ENCODE measurements at regions not wholly inside any gene's neighbourhood (a gene's known extent, or its start where the extent isn't known, plus 50 kb on each side); places are given as distances from the start of the nearest gene placed in this dataset.

DNA sequence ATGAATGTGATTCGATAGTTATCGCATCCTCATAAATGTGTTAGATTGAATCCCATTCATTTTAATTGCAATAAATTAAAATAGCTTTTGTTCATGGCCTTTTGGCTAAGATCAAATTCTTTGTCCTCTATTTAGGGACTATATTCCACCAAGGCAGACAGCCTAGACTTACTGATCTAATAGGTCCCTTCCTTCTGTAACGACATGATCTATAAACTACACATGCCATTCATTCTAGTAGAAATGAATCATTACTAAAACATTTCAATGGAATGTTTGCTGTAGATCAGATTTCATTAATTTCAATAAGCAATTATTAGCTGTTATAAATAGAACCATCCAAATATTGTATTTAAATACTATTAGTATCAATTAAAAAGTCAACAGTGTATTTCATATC is 526.6 kb upstream of the KLHL1 start:
- H3K36me3 ChIP-seq = no peaks in the 10 kb centered on the region
- TF ChIP-seq EP300 (IDR thresholded peaks at IDR 0.05) (no peak), POLR2A (IDR thresholded peaks at IDR 0.05) (no peak)
- TF ChIP-seq, protein P1, sequence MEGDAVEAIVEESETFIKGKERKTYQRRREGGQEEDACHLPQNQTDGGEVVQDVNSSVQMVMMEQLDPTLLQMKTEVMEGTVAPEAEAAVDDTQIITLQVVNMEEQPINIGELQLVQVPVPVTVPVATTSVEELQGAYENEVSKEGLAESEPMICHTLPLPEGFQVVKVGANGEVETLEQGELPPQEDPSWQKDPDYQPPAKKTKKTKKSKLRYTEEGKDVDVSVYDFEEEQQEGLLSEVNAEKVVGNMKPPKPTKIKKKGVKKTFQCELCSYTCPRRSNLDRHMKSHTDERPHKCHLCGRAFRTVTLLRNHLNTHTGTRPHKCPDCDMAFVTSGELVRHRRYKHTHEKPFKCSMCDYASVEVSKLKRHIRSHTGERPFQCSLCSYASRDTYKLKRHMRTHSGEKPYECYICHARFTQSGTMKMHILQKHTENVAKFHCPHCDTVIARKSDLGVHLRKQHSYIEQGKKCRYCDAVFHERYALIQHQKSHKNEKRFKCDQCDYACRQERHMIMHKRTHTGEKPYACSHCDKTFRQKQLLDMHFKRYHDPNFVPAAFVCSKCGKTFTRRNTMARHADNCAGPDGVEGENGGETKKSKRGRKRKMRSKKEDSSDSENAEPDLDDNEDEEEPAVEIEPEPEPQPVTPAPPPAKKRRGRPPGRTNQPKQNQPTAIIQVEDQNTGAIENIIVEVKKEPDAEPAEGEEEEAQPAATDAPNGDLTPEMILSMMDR (IDR thresholded peaks at IDR 0.05) = no peak
- H3K4me1 ChIP-seq = no peaks in the 10 kb centered on the region
- no peak overlapping the region for H3K4me3 ChIP-seq
- H3K27me3 ChIP-seq = peaks cover 0 to 3% of the 10 kb centered on the region in 2 donors
- no peaks in the 10 kb centered on the region for H3K9me3 ChIP-seq
- 70% methylated on average over 3 of the region's 3 CpGs for WGBS, 2 donors
- no peak overlapping the region for H3K27ac ChIP-seq
- no peak for DNase-seq (ENCODE audit: low spot score in 2 of 2)

DNA sequence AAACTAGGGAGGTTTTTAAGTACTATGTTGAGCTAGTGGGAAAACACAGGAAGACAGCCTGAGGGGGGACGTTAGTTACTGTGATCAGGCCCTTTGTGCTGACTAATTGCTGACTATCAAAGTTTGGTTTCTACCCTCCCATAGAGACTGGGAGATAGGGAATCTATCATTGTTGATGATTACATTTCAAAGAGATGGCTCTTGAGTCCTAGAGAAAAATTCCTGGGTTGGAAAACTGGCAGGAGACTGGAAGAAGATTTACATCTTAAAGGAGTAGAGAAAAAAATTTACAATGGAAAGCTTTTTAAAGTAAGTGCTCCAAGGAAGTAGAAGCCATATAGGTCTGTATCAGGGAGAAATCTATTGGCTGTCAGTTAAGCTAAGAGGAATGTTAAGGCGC is 522.0 kb upstream of the KLHL1 start:
- no peak for DNase-seq (ENCODE audit: low spot score in 2 of 2)
- H3K4me1 ChIP-seq = no peaks in the 10 kb centered on the region
- H3K9me3 ChIP-seq = no peaks in the 10 kb centered on the region
- 64 to 69% methylated on average over 2 of the region's 2 CpGs for WGBS, 2 donors
- no peak overlapping the region for H3K4me3 ChIP-seq
- no peak overlapping the region for H3K27ac ChIP-seq
- H3K36me3 ChIP-seq = no peaks in the 10 kb centered on the region
- peaks cover 0 to 3% of the 10 kb centered on the region in 2 donors for H3K27me3 ChIP-seq
- TF ChIP-seq POLR2A (IDR thresholded peaks at IDR 0.05) (no peak), EP300 (IDR thresholded peaks at IDR 0.05) (no peak)

DNA sequence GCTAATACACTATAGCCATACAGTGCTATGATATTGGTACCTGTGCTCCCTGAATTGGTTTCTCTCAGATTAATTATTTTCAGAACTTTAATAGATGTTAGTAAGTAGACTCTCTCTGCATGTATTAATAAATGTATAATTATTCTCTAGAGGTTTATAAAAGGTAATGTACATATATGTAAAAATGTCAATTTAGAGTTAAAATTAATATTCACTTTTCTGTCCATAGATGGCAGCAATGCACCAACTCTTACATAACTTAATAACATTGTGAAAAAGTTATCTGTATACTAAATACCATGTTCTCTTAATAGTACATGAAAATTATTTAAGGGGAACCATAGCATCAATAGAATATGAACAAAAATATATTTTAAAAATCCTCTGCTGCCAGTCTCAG is 515.0 kb upstream of the KLHL1 start:
- H3K4me3 ChIP-seq = no peak overlapping the region
- DNase-seq (ENCODE audit: low spot score in 2 of 2) = no peak
- no peaks in the 10 kb centered on the region for H3K9me3 ChIP-seq
- H3K27me3 ChIP-seq = no peaks in the 10 kb centered on the region
- TF ChIP-seq POLR2A (IDR thresholded peaks at IDR 0.05) = no peak
- TF ChIP-seq, protein P1 (IDR thresholded peaks at IDR 0.05) = peak; percentile 19 to 42 (median 26)
- peaks cover 0 to 4% (median 0%) of the 10 kb centered on the region in 4 donors for H3K4me1 ChIP-seq
- H3K36me3 ChIP-seq = no peaks in the 10 kb centered on the region
- no peak overlapping the region for H3K27ac ChIP-seq

DNA sequence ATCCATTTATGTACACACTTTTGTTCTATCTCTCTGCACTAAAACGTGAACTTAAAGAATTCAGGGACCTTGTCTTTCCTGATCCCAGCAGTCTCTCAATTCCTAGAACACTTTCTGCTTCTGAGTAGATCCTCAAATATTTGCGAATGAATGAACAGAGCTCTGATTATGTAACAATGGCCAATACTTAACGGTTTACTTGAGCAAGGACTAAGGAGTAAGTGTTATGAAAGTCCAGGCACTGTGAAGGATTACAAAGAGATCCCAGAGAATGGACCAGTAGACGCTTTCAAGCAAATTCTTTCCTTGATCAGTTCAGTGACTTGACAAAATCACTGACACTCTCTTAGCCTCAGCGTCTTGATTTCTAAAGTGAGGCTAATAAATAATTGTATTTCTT is 514.5 kb upstream of the KLHL1 start:
- TF ChIP-seq, protein P1 (IDR thresholded peaks at IDR 0.05) = no peak
- TF ChIP-seq EP300 (IDR thresholded peaks at IDR 0.05) (no peak), POLR2A (IDR thresholded peaks at IDR 0.05) (no peak)
- Histone ChIP-seq H3K36me3 (no peaks in the 10 kb centered on the region), H3K4me3 (no peak overlapping the region), H3K9me3 (no peaks in the 10 kb centered on the region), H3K4me1 (peaks cover 0 to 4% (median 0%) of the 10 kb centered on the region in 4 donors), H3K27me3 (no peaks in the 10 kb centered on the region), H3K27ac (no peak overlapping the region)
- WGBS, 2 donors = 28 to 31% methylated on average over 5 of the region's 5 CpGs
- DNase-seq (ENCODE audit: low spot score in 2 of 2) = no peak

DNA sequence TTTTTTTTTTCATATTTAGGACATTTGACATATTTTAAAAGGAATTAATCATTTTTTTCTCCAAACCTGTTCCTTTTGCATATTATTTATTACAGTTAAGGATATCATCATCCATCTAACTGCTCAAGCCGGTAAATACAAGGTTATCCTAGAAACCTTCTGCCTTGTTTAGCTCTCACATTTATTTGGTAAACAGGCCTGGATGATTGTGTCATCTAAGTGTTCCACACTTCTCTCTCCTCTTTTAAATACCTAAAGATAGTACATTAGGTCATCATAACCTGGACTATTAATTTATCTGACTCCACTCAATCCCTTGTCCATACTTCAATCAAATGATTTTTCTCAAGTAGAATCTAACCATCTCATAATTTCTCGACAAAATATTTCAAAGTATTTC is 511.7 kb upstream of the KLHL1 start:
- no peak for DNase-seq (ENCODE audit: low spot score in 2 of 2)
- no peaks in the 10 kb centered on the region for H3K27me3 ChIP-seq
- no peak for TF ChIP-seq POLR2A (IDR thresholded peaks at IDR 0.05)
- TF ChIP-seq, protein P1 (IDR thresholded peaks at IDR 0.05) = no peak
- no peak for TF ChIP-seq EP300 (IDR thresholded peaks at IDR 0.05)
- peaks cover 0 to 4% (median 0%) of the 10 kb centered on the region in 4 donors for H3K4me1 ChIP-seq
- no peak overlapping the region for H3K4me3 ChIP-seq
- H3K36me3 ChIP-seq = no peaks in the 10 kb centered on the region
- no peaks in the 10 kb centered on the region for H3K9me3 ChIP-seq
- H3K27ac ChIP-seq = no peak overlapping the region
- WGBS, 2 donors = 89 to 90% methylated on average over 2 of the region's 2 CpGs

DNA sequence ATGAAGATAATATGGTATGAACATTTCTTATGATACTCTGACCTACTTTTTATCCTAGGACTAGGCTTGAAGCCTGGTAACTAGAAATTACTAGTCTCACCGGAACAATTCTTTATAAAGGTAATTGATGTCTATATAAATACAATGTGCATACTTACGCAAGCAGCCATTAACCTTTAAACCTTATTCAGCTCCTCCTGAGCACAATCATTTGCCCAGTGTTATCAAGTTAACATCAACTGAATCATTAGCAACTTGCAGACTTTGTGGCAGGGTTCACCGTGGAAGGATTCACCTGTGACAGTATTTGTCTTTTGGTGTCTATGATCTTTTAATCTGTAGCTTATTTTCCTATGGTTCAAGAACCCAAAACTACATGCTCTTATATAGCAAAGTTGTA is 508.6 kb upstream of the KLHL1 start:
- 87 to 89% methylated on average over 3 of the region's 3 CpGs for WGBS, 2 donors
- Histone ChIP-seq H3K9me3 (no peaks in the 10 kb centered on the region), H3K4me1 (no peaks in the 10 kb centered on the region), H3K27me3 (no peaks in the 10 kb centered on the region), H3K27ac (no peak overlapping the region), H3K36me3 (no peaks in the 10 kb centered on the region), H3K4me3 (no peak overlapping the region)
- DNase-seq (ENCODE audit: low spot score in 2 of 2) = no peak
- TF ChIP-seq, protein P1 (IDR thresholded peaks at IDR 0.05) = no peak
- TF ChIP-seq EP300 (IDR thresholded peaks at IDR 0.05) (no peak), POLR2A (IDR thresholded peaks at IDR 0.05) (no peak)

Data from tibial nerve (tissue), 4 donors.